Endothelial cell of umbilical vein (primary cell): ENCODE measurements at regions not wholly inside any gene's neighbourhood (a gene's known extent, or its start where the extent isn't known, plus 50 kb on each side); places are given as distances from the start of the nearest gene placed in this dataset.

Experiments used
- BruUV-seq: library from RNA; stranded (reverse); fragments of 400-500 nt; replicated peaks from 2 replicates; lab custom pipeline; 2021; lab: Mats Ljungman, UMichigan
- CTCF ChIA-PET: fragments of 300-600, 350-600 bp; sonication (Branson Sonifier 250); formaldehyde crosslinking; loops from one replicate; lab custom pipeline; 2021; ENCODE audit warnings: antibody characterized with exemption, inconsistent platforms; lab: Charles Lee
- POLR2A ChIA-PET: fragments of 300-600, 350-600 bp; sonication (Branson Sonifier 250); formaldehyde crosslinking; loops from one replicate; lab custom pipeline; 2021; ENCODE audit warnings: antibody characterized with exemption, inconsistent platforms; lab: Charles Lee
- DNase-seq: peaks from one replicate; pipeline ENCODE4 v3.0.0-alpha.2; 2011; ENCODE audit warnings: low read depth, low spot score
- FAIRE-seq: peaks from 2 replicates; lab custom pipeline; 2011; peaks lifted over from hg19 to GRCh38; lab: Jason Lieb, UNC
- H2AFZ ChIP-seq: 2 replicates; pipeline ENCODE4 v1.6.0; 2012; ENCODE audit warnings: low read depth, low read length, control low read depth, inconsistent platforms
- H3K27ac ChIP-seq: 2 replicates; pipeline ENCODE4 v1.5.1; 2011; ENCODE audit warnings: low read depth, mild to moderate bottlenecking, control low read depth, low read length, moderate library complexity; ENCODE audit not compliant: insufficient read depth
- H3K27me3 ChIP-seq, 2 experiments: 2 replicates each; pipeline versions ENCODE4 v1.6.0 to v1.6.1; 2011; ENCODE audit warnings: low read length in 2 of 2, mixed read lengths in 1 of 2; ENCODE audit not compliant: control insufficient read depth in 2 of 2, insufficient read depth in 2 of 2
- H3K36me3 ChIP-seq, 2 experiments: 2 replicates in 1 of 2; 3 replicates in 1 of 2; pipeline ENCODE4 v1.5.1; 2011; ENCODE audit warnings: low read length in 2 of 2, mild to moderate bottlenecking in 1 of 2, moderate library complexity in 1 of 2; ENCODE audit not compliant: control insufficient read depth in 2 of 2, insufficient read depth in 2 of 2; ENCODE audit errors: extremely low read depth in 1 of 2
- H3K4me1 ChIP-seq: 3 replicates; pipeline ENCODE4 v1.5.1; 2011; ENCODE audit warnings: mild to moderate bottlenecking, low read length; ENCODE audit not compliant: control insufficient read depth, insufficient read depth; ENCODE audit errors: extremely low read depth
- H3K4me2 ChIP-seq: 2 replicates; pipeline ENCODE4 v1.6.1; 2011; ENCODE audit warnings: low read length, control low read depth, mixed read lengths; ENCODE audit not compliant: insufficient read depth
- H3K4me3 ChIP-seq, 3 experiments: fragments of 200-600 bp in 1 of 3; sonication (generic), shearing (Covaris generic) in 1 of 3; replicated peaks in 1 of 3; 2 replicates each; pipeline ENCODE4 v1.5.1; 2011 to 2016; ENCODE audit warnings: control low read depth in 3 of 3, low read length in 3 of 3, mild to moderate bottlenecking in 2 of 3, inconsistent platforms in 1 of 3, low read depth in 1 of 3, moderate library complexity in 1 of 3; ENCODE audit not compliant: insufficient read depth in 1 of 3
- H3K79me2 ChIP-seq: 2 replicates; pipeline ENCODE4 v1.6.0; 2012; ENCODE audit warnings: low read length, inconsistent platforms; ENCODE audit not compliant: control insufficient read depth, insufficient read depth
- H3K9ac ChIP-seq: replicated peaks from 2 replicates; pipeline ENCODE3; 2011; ENCODE audit warnings: low read length, control low read depth; ENCODE audit not compliant: insufficient read depth; ENCODE audit errors: extremely low read depth
- H3K9me1 ChIP-seq: replicated peaks from 3 replicates; pipeline ENCODE4 v1.6.0; 2011; ENCODE audit warnings: mild to moderate bottlenecking, low read length; ENCODE audit not compliant: control insufficient read depth, insufficient read depth; ENCODE audit errors: extremely low read depth
- H3K9me3 ChIP-seq: replicated peaks from 2 replicates; pipeline ENCODE4 v1.5.1; 2012; ENCODE audit warnings: low read length, inconsistent platforms; ENCODE audit not compliant: control insufficient read depth, insufficient read depth
- H4K20me1 ChIP-seq: replicated peaks from 2 replicates; pipeline ENCODE3; 2011; ENCODE audit warnings: mild to moderate bottlenecking, low read length; ENCODE audit not compliant: control insufficient read depth, insufficient read depth; ENCODE audit errors: extremely low read depth
- EZH2 ChIP-seq: IDR thresholded peaks from 2 replicates; pipeline ENCODE4 v1.6.1; 2012; ENCODE audit warnings: borderline replicate concordance, low read depth, mild to moderate bottlenecking, moderate library complexity, low read length, inconsistent platforms; ENCODE audit not compliant: severe bottlenecking
- FOS ChIP-seq: IDR thresholded peaks from 2 replicates; pipeline ENCODE4 v1.6.1; 2011; ENCODE audit warnings: mild to moderate bottlenecking, low read length, moderate library complexity, borderline replicate concordance; ENCODE audit not compliant: insufficient read depth
- GATA2 ChIP-seq: IDR thresholded peaks from 2 replicates; pipeline ENCODE4 v1.7.0; 2011; ENCODE audit warnings: low read depth, mild to moderate bottlenecking, moderate library complexity, mixed read lengths, low read length; ENCODE audit not compliant: insufficient read length, insufficient read depth
- JUN ChIP-seq: IDR thresholded peaks from 2 replicates; pipeline ENCODE4 v1.6.1; 2011; ENCODE audit warnings: borderline replicate concordance, low read depth; ENCODE audit not compliant: insufficient read length, insufficient read depth
- MYC ChIP-seq: IDR thresholded peaks from one replicate; pipeline ENCODE4 v1.6.1; 2011; ENCODE audit warnings: mild to moderate bottlenecking, low read depth, low read length
- POLR2A ChIP-seq: IDR thresholded peaks from 2 replicates; pipeline ENCODE4 v1.6.1; 2012; ENCODE audit warnings: low read depth, mild to moderate bottlenecking, control low read depth, low read length
- POLR2AphosphoS5 ChIP-seq: IDR thresholded peaks from 2 replicates; pipeline ENCODE4 v1.6.1; 2012; ENCODE audit warnings: low read depth, mild to moderate bottlenecking, control low read depth, low read length, moderate library complexity; ENCODE audit not compliant: insufficient read depth
- dilution Hi-C: fragments of 300-500 bp; cut with MboI; formaldehyde crosslinking; loops from one replicate; pipeline ENCODE4 v1.15.0; 2019; ENCODE audit warnings: low sequenced_read_pairs; ENCODE audit not compliant: extremely low pct_ligation_motif_present
- intact Hi-C: fragments of 100-400 bp; cut with micrococcal nuclease; formaldehyde crosslinking; loops from one replicate; pipeline ENCODE4 v1.10.0; 2022
- TF ChIP-seq, protein P1 (sequence below), 2 donors: IDR thresholded peaks; 1 replicate in 1 of 2; 2 replicates in 1 of 2; pipeline ENCODE4 v1.5.1; 2011; ENCODE audit warnings: low read length in 2 of 2, mild to moderate bottlenecking in 2 of 2, moderate library complexity in 2 of 2, control low read depth in 1 of 2, inconsistent platforms in 1 of 2, low read depth in 1 of 2; ENCODE audit not compliant: insufficient read depth in 1 of 2; ENCODE audit errors: extremely low read depth in 1 of 2
- TF ChIP-seq, protein P2 (sequence below): IDR thresholded peaks from 2 replicates; pipeline ENCODE4 v1.6.1; 2011; ENCODE audit not compliant: insufficient read depth, insufficient read length

DNA sequence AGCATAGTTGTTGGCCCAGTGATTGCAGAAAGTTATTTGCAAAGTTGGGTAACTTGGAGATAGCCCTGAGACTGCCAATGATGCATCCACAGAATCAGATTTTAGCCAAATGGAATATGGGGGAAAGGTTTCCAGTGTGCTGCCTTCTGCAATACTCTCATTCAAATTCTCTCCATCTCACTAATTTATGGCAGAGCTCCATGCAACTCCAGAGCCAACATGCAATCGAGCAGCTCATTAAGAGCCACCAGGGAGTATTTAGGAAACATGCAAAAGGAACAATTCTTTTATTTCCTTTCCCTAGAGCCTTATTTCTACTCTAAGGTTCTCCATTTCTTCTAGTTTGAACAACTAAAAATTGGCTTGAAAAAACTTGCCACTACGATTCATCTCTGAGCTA is 135.9 kb upstream of the MARCHF11 start:
- FAIRE-seq (no peak), DNase-seq (no peak)
- Histone ChIP-seq H3K9me3 (no peaks in the 10 kb centered on the region), H3K36me3 (no peaks in the 10 kb centered on the region), H3K4me3 (no peak overlapping the region), H2AFZ (no peak overlapping the region), H3K4me1 (no peaks in the 10 kb centered on the region), H3K27ac (no peak overlapping the region), H3K4me2 (no peak overlapping the region), H3K9me1 (no peaks in the 10 kb centered on the region), H4K20me1 (no peaks in the 10 kb centered on the region), H3K79me2 (no peaks in the 10 kb centered on the region), H3K9ac (no peak overlapping the region), H3K27me3 (no peaks in the 10 kb centered on the region)
- TF ChIP-seq, protein P1, sequence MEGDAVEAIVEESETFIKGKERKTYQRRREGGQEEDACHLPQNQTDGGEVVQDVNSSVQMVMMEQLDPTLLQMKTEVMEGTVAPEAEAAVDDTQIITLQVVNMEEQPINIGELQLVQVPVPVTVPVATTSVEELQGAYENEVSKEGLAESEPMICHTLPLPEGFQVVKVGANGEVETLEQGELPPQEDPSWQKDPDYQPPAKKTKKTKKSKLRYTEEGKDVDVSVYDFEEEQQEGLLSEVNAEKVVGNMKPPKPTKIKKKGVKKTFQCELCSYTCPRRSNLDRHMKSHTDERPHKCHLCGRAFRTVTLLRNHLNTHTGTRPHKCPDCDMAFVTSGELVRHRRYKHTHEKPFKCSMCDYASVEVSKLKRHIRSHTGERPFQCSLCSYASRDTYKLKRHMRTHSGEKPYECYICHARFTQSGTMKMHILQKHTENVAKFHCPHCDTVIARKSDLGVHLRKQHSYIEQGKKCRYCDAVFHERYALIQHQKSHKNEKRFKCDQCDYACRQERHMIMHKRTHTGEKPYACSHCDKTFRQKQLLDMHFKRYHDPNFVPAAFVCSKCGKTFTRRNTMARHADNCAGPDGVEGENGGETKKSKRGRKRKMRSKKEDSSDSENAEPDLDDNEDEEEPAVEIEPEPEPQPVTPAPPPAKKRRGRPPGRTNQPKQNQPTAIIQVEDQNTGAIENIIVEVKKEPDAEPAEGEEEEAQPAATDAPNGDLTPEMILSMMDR (IDR thresholded peaks at IDR 0.05; ENCODE audit: extremely low read depth in 1 of 2, insufficient read depth in 1 of 2, low read depth in 1 of 2, low read length in 2 of 2), result no peak
- no peak for TF ChIP-seq MYC
- no peak for TF ChIP-seq JUN
- no peak for TF ChIP-seq GATA2
- dilution Hi-C loops (no loop called here), intact Hi-C loops (no loop called here)
- BruUV-seq, result no TSS peak
- ChIA-PET POLR2A (no interaction called here), CTCF (no interaction called here)

DNA sequence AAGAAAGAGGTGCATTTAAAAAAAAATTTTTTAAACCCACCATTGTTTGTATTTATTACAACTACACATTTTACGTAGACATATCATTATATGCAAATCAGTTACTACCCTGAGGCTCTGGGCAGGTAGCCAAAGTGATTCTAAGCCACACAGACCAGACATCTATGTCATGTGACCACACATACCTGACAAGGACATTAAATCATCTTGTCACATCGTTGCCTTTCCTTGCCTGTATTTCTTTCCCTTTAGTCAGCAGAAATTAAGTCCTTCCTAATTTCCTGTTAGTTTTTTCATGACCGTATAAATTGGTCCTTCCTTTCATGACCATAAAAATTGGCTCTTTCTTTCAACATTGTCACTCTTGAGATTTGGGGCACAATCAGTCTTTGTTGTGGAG is 134.2 kb upstream of the MARCHF11 start:
- H3K27me3 ChIP-seq, result no peaks in the 10 kb centered on the region
- no peak overlapping the region for H2AFZ ChIP-seq
- intact Hi-C loops (no loop called here), dilution Hi-C loops (no loop called here)
- DNase-seq, result no peak
- H3K27ac ChIP-seq, result no peak overlapping the region
- no TSS peak for BruUV-seq
- H3K9me3 ChIP-seq, result no peaks in the 10 kb centered on the region
- H3K4me3 ChIP-seq, result no peak overlapping the region
- H3K4me1 ChIP-seq, result no peaks in the 10 kb centered on the region
- no peaks in the 10 kb centered on the region for H3K36me3 ChIP-seq
- no peak for FAIRE-seq
- H3K4me2 ChIP-seq, result no peak overlapping the region
- no peak overlapping the region for H3K9ac ChIP-seq
- CTCF ChIA-PET, result no interaction called here
- H3K79me2 ChIP-seq, result no peaks in the 10 kb centered on the region
- POLR2A ChIA-PET, result no interaction called here
- no peaks in the 10 kb centered on the region for H4K20me1 ChIP-seq
- H3K9me1 ChIP-seq, result no peaks in the 10 kb centered on the region
- TF ChIP-seq, protein P1 (IDR thresholded peaks at IDR 0.05; ENCODE audit: extremely low read depth in 1 of 2, insufficient read depth in 1 of 2, low read depth in 1 of 2, low read length in 2 of 2), result no peak
- no peak for TF ChIP-seq MYC
- no peak for TF ChIP-seq POLR2AphosphoS5
- TF ChIP-seq, protein P2, sequence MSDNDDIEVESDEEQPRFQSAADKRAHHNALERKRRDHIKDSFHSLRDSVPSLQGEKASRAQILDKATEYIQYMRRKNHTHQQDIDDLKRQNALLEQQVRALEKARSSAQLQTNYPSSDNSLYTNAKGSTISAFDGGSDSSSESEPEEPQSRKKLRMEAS, result no peak
- TF ChIP-seq GATA2, result no peak
- no peak for TF ChIP-seq POLR2A
- TF ChIP-seq FOS, result no peak
- TF ChIP-seq EZH2, result no peak
- no peak for TF ChIP-seq JUN
